Thyroid gland (tissue), 4 donors: ENCODE measurements at regions not wholly inside any gene's neighbourhood (a gene's known extent, or its start where the extent isn't known, plus 50 kb on each side); places are given as distances from the start of the nearest gene placed in this dataset.

Experiments
- DNase-seq, 2 donors: peaks; one replicate each; pipeline ENCODE4 v3.0.0-alpha.2; 2019
- H3K27ac ChIP-seq, 3 donors: fragments of 200-600 bp; sonication (generic); 1 replicate in 2 of 3; 2 replicates in 1 of 3; pipeline ENCODE4 v1.5.1; 2016 to 2019; ENCODE audit warnings: mild to moderate bottlenecking in 1 of 3, moderate library complexity in 1 of 3
- H3K27me3 ChIP-seq: fragments of 200-600 bp; sonication (generic); one replicate; pipeline ENCODE4 v1.5.1; 2019
- H3K36me3 ChIP-seq, 2 donors: fragments of 200-600 bp; sonication (generic); one replicate each; pipeline ENCODE4 v1.5.1; 2016 to 2019
- H3K4me1 ChIP-seq, 2 donors: fragments of 200-600 bp; sonication (generic); one replicate each; pipeline ENCODE4 v1.5.1; 2017 to 2019
- H3K4me3 ChIP-seq, 3 donors: fragments of 200-600 bp; sonication (generic); replicated peaks in 1 of 3; 1 replicate in 2 of 3; 2 replicates in 1 of 3; pipeline ENCODE4 v1.5.1; 2016; ENCODE audit warnings: mild to moderate bottlenecking in 1 of 3
- H3K9me3 ChIP-seq: fragments of 200-600 bp; sonication (generic); one replicate; pipeline ENCODE4 v1.5.1; 2017
- CTCF ChIP-seq, 6 experiments: fragments of 200-600 bp in 3 of 6; fragments of 450-650 bp in 3 of 6; sonication (generic) in 3 of 6; IDR thresholded peaks; one replicate each; pipeline ENCODE4 v1.5.1; 2016 to 2019; ENCODE audit warnings: antibody characterized with exemption in 6 of 6, mild to moderate bottlenecking in 2 of 6, inconsistent platforms in 1 of 6, moderate library complexity in 1 of 6
- POLR2A ChIP-seq, 2 donors: fragments of 450-650 bp; IDR thresholded peaks; one replicate each; pipeline ENCODE4 v1.6.1; 2017; ENCODE audit warnings: antibody characterized with exemption in 2 of 2, mild to moderate bottlenecking in 2 of 2, moderate library complexity in 1 of 2
- WGBS, 2 donors: methylation state at CpG; one replicate each; pipeline ENCODE4 v1.1.5; 2017; 5-methylcytosine and 5-hydroxymethylcytosine counted together
- intact Hi-C: fragments of 100-400 bp; cut with DNase I; formaldehyde crosslinking; loops from one replicate; pipeline ENCODE4 v1.15.1; 2023

- Histone ChIP-seq H3K4me1 (no peaks in the 10 kb centered on the region), H3K27me3 (no peaks in the 10 kb centered on the region), H3K4me3 (no peak overlapping the region), H3K9me3 (no peaks in the 10 kb centered on the region), H3K36me3 (no peaks in the 10 kb centered on the region), H3K27ac (no peak overlapping the region)
- intact Hi-C loops, result no loop called here
- TF ChIP-seq POLR2A (IDR thresholded peaks at IDR 0.05) (no peak), CTCF (IDR thresholded peaks at IDR 0.05) (no peak)
- WGBS, 2 donors, result 85 to 93% methylated on average over 4 of the region's 4 CpGs
- no peak for DNase-seq
Measured at GRCh38 chr4:26139310-26139924, 181.4 kb upstream of the RBPJ start.

GRCh38 chr4:26140150-26140898, 180.5 kb upstream of the RBPJ start:
- no peaks in the 10 kb centered on the region for H3K27me3 ChIP-seq
- WGBS, 2 donors, result 89% methylated on average over 7 to 8 of the region's 8 CpGs
- DNase-seq, result no peak
- H3K27ac ChIP-seq, result no peak overlapping the region
- H3K4me1 ChIP-seq, result no peaks in the 10 kb centered on the region
- intact Hi-C loops, result no loop called here
- no peaks in the 10 kb centered on the region for H3K36me3 ChIP-seq
- TF ChIP-seq CTCF (IDR thresholded peaks at IDR 0.05) (no peak), POLR2A (IDR thresholded peaks at IDR 0.05) (no peak)
- H3K4me3 ChIP-seq, result no peak overlapping the region
- no peaks in the 10 kb centered on the region for H3K9me3 ChIP-seq

- no peaks in the 10 kb centered on the region for H3K4me1 ChIP-seq
- WGBS, 2 donors, result 81 to 86% methylated on average over 8 of the region's 8 CpGs
- no peaks in the 10 kb centered on the region for H3K27me3 ChIP-seq
- H3K9me3 ChIP-seq, result no peaks in the 10 kb centered on the region
- no peak overlapping the region for H3K4me3 ChIP-seq
- intact Hi-C loops, result no loop called here
- H3K27ac ChIP-seq, result no peak overlapping the region
- DNase-seq, result no peak
- TF ChIP-seq POLR2A (IDR thresholded peaks at IDR 0.05), result no peak
- no peak for TF ChIP-seq CTCF (IDR thresholded peaks at IDR 0.05)
- no peaks in the 10 kb centered on the region for H3K36me3 ChIP-seq
Measured at GRCh38 chr4:26141051-26141721, 179.6 kb upstream of the RBPJ start.

GRCh38 chr4:26141911-26142638, 178.7 kb upstream of the RBPJ start:
- Histone ChIP-seq H3K9me3 (no peaks in the 10 kb centered on the region), H3K27me3 (no peaks in the 10 kb centered on the region), H3K36me3 (no peaks in the 10 kb centered on the region), H3K27ac (no peak overlapping the region), H3K4me1 (no peaks in the 10 kb centered on the region), H3K4me3 (no peak overlapping the region)
- 67 to 79% methylated on average over 8 of the region's 8 CpGs for WGBS, 2 donors
- TF ChIP-seq CTCF (IDR thresholded peaks at IDR 0.05), result no peak
- no peak for TF ChIP-seq POLR2A (IDR thresholded peaks at IDR 0.05)
- intact Hi-C loops, result no loop called here
- DNase-seq, result no peak
